Stimulated activated CD8-positive, alpha-beta memory T cell treated with anti-CD3 and anti-CD28 coated beads, Interleukin-4, amount 100 ng/mL, for 1 hour (primary cell): ENCODE measurements at regions not wholly inside any gene's neighbourhood (a gene's known extent, or its start where the extent isn't known, plus 50 kb on each side); places are given as distances from the start of the nearest gene placed in this dataset.
"Not testable (repeated sequence)": the region's sequence is repeated elsewhere in the genome, so short reads cannot be mapped to it uniquely, and the experiment has no call there.

ENCODE experiments used
- DNase-seq, 2 donors: peaks; one replicate each; pipeline ENCODE4 v3.0.0-alpha.2; 2020; ENCODE audit warnings: low read depth in 2 of 2, low spot score in 1 of 2

DNA sequence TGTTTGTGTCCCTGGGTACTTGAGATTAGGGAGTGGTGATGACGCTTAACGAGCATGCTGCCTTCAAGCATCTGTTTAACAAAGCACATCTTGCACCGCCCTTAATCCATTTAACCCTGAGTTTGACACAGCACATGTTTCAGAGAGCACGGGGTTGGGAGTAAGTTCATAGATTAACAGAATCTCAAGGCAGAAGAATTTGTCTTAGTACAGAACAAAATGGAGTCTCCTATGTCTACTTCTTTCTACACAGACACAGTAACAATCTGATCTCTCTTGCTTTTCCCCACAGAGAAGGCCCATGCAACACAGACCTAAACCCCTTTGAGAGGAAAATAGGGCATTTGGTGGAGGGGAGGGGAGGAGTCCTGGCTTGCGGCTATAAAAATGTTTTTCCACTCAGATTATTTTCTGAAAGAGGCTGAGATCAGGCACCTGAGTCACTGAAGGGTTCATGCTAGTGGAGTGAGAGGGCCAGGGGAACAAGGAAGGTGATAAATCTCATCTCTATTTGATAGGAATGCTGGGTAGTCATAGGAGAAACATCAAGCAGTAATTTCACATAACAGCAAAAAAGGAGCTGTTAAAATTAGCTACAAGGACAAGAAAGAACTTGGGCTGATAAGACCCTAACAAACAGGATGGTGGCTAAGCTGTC is 136.9 kb downstream of the OR2B2 start:
- not testable (repeated sequence) for DNase-seq

DNA sequence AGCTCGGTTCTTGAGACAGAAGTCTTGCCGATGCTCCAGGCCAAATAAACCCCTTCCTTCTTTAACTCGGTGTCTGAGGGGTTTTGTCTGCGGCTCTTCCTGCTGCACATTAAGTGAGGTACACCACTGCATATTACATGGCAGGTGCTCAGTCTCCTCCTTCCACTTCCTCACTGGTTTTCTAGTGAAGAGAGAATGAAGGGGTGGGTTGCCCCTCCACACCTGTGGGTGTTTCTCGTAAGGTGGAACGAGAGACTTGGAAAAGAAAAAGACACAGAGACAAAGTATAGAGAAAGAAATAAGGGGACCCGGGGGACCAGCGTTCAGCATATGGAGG is 138.0 kb downstream of the OR2B2 start:
- not testable (repeated sequence) for DNase-seq

DNA sequence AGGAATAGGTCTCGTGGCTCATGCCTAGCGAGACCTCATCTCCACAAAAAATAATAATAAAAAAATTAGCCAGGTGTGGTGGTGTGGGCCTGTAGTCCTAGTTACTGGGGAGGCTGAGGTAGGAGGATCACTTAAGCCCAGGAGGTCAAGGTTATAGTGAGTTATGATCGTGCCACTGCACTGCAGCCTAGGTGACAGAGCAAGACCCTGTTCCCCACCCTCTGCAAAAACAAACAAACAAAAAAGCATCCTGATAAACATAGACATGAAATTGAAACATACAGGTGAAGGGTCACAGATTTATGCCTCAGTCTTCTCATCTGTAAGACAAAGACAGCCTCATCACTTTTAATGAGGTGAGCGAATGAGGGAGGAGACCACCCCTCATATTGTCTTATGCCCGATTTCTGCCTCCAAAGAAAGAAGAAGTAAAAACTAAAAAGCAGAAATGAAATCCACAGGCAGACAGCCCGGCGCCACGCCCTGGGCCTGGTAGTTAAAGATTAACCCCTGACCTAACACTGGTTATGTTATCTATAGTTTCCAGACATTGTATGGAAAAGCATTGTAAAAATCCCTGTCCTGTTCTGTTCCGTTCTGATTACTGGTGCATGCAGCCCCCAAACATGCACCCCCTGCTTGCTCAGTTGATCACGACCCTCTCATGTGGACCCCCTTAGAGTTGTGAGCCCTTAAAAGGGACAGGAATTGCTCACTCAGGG is 138.5 kb downstream of the OR2B2 start:
- not testable (repeated sequence) for DNase-seq

DNA sequence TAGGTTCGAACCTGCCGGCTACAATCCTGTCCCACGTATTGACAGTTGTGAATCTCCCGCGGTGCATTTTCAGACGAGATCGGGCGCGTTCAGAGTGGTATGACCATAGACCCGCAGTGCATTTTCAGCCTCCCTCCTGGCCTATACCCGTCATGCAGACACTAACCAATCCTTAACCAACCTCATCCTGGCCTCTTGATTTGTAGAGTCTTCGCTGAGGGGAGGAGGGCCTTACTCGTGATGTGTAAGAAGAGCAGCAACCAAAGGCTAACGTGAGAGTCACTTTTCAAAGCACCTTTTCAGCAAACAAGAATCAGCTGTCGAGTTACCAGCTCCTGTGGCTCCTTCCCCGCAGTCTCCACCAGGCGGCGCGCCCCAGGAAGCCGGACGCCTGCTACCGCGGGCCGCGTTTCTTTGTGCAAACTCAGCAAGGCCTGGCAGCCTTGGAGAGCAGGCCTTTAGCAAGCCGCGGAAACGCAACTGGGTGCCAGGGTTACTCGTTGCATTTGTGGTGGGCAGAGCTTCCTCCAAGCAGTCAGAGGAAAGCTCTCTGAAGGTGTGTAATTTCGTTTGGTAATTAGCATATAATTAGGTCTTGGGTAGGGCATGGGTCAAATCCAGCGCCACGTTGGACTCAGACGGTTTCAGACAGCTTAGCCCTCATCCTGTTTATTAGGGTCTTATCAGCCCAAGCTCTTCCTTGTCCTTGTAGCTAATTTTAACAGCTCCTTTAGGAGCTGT is 139.8 kb downstream of the OR2B2 start:
- peak; percentile 70 to 72 for DNase-seq

DNA sequence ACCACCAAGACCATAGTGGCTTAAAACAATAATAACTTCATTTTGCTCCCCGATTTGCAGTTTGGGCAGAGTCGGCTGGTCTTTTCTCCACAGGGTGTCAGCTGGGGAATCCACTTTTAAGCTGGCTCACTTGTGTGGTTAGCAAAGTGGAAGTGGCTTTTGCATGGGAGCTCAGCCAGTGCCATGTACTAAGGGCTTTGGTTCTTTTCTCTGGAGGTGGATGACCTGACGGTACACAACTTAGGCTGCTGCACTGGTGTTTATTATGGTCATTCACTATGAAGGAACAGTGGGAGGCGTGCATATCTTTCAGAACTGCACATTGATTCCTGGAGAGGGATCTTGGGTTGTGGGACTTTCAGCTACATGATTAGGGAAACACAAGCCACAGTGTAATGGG is 141.0 kb downstream of the OR2B2 start:
- DNase-seq, result no peak

DNA sequence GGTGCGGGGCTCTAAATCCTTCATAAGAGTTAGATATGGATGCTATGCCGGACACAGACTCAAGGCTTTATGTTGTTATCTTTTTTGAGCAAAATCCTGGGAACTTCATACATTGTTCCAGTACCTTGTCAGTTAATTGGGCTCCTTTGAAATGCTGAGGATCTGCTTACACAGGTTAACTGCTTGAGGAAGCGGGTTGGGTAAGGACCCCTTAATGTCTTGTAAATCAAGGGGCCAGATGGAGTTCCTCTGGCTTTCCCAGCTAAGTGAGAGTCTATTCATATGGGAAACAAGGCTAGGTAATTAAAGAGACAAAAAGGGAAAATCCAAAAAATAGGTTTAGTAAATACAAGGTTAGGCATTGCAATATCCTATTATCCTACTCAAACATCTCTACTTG is 141.5 kb downstream of the OR2B2 start:
- DNase-seq, result no peak

DNA sequence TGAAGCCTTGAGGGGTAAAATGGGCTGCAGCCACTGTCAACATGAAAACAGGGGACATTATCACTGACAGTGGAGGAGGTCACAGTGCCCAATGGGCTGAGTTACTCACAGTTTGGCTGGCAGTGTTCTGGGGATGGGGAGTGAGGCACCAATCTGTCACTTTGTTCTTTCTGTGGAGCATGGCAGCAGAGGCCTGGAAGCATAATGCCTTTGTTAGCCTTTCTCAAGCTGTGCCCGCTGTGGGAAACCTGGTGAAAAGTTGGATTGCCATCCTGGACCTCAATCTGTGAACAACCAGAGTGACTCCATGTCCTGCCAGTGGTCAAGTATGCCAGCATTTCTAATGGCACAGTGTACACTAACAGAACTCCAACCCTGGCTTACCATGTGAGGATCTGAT is 143.6 kb downstream of the OR2B2 start:
- no peak for DNase-seq

DNA sequence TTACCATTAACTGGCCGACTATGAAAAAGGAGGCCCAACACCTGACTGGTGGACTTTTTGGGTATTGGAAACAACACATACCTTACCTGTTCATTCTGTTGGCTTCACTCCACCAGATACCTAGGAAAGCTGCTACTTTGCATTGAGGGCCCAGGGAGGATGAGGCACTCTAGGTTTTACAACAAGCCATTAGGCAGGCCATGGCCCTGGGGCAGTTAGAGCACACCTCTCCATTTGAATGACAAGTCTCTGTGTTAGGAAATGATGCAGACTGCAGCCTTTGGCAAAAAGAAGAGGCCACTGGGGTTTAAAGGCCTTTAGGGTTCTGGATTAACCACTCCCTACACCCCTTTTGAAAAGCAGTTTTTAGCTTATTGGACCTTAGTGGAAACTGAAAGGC is 144.3 kb downstream of the OR2B2 start:
- no peak for DNase-seq

DNA sequence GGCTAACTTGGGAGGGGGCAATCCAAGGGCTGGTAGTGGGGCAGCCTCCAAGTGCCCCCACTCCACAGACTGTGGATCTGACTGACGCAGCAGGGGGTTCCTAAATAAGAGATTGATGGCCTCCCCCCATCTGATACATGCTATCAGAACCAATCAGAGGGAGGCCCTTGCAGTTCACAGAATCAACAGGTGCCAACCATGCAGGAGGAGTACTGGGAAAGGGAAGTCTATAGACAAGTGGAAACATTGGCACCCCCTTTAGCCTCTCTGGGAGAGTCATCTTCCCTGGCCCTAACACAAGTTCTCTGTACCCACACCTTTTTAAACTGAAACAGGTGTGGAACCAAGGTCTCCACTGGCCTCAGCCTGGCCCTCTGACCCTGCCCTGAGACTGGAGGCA is 145.8 kb downstream of the OR2B2 start:
- DNase-seq, result no peak

DNA sequence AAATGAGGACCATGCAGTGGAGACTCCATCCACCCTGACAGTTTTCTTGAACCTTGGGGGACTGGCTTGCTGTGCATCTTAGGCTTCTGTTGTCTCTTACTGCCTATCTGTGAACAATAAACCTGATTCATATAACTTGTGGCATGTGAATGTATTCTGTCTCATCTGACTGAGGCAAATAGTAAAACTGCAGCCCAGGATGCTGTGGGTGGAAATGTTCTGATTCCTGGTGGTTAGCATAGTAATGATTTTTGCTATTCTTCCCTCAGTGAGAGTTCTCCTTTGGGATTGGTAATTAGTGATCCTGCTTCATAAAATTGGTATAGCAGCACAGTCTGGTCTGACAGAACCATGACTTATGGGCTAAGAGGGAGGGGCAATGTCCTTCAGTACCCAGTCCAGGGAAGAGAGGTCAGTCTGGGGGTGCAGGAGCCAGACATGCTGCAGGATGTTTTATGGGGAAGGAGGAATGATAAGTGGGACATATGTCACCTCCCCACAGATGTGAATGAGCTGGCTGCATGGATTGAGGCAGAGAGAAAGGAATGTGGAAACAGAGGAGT is 147.1 kb downstream of the OR2B2 start:
- DNase-seq, result no peak

DNA sequence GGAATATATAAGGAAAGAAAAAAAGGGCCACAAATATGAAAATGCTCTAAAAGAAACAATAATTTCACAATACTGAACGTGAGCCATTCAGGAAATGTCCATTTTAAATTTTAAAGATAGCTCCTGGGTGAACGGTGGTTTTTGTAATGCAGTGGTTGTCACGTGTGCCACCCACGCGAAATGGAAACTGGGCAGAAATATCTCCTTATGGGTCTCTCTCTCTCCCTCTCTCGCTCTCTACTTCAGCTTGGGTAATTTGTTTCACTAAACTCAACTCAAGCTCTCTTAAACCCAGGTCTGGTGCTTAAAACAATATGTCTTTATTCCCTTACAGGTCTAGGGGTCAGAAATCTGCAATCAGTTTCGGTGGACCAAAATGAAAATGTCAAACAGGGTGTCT is 150.8 kb downstream of the OR2B2 start:
- no peak for DNase-seq

DNA sequence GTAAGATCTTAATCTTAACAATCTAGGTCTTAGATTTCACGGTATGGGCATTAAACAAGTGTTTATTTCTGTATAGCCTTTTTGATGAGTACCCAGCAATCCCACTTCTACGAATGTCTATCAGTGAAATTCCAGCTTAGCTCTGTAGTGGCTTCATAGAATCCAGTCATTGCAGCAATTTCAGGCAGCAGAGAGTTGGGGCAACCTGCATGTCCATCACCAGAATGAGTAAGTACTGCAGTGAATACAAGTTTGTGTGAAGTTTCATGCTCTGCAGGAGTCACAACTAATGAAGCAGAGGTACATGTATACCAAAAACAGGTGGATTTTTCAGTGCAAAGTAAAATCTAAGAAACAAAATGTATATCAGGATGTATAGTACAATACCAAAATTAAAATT is 151.7 kb downstream of the OR2B2 start:
- DNase-seq, result no peak

DNA sequence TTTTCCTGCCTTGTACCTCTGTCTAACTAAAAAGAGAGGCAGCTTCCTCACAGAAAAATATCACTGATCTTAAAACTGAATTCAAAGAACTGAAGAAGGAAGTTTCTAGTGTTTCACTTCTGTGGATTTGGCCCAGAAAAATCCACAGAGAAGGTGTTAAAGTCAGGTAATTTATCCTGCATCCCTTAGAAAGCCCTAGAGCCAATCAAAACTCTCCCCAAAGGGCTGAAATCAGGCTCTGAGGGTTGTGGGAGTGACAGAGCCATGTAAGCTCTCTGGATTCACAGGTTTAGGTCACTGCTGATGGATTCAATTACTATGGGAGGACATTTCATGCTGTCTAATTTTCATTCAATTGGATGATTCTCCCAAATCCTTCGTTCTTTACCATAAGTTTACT is 152.3 kb downstream of the OR2B2 start:
- DNase-seq, result no peak

DNA sequence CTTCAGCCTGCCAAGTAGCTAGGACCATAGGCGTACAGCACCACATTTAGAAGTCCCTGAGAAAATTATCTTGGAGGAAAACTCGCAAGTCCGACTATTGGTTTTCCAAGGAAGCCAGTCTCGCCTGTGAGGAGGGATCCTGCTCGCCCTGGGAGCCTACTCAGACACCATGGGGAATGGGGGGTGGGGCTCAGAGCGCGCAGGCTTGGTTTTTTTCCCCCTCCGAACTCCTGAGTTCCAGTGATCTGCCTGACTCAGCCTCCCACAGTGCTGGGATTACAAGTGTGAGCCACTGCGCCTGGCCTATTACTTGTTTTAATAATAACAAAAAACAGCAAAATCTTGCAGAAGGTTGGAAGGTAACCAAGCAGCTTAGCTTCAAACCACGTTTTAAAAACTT is 153.7 kb downstream of the OR2B2 start:
- DNase-seq, result no peak

DNA sequence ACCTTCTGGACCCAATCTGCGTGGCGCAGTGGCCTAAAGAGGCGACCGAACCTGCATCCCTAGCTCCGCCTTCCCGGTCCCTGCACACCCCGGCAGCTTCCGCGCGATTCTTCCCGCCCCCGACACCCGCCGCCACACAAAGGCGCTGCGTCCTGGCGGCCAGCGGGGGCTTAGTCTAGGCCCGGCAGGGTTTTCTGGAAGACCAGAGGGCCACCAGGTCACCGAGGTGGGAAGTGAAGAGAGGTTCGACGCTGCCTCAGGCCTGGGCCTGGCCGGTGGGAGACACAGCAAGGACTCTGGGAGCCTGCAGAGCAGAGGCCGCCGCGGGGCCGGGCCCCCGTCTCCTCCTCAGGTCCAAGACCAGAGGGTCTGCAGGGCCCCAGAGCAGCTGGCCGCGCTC is 154.9 kb downstream of the OR2B2 start:
- peak in 1 of 2 donors; percentile 25 for DNase-seq

DNA sequence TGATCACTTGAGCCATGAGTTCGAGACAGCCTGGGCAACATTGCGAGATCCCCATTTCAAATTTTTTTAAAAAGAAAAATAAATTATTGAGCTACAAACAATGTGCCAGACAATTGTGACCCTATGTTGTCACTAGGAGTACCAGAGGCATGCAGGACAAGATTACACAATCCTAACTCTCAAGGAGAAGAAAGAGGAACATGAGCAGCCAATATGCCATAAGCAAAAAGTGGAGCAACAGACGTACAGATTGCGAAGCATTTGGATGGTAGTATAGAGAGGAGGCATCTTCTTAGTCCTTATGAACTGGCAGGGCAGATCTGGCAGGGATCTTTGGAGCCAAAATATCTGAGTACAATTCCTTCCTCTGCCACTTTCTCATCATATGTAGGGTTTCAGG is 156.4 kb downstream of the OR2B2 start:
- no peak for DNase-seq

DNA sequence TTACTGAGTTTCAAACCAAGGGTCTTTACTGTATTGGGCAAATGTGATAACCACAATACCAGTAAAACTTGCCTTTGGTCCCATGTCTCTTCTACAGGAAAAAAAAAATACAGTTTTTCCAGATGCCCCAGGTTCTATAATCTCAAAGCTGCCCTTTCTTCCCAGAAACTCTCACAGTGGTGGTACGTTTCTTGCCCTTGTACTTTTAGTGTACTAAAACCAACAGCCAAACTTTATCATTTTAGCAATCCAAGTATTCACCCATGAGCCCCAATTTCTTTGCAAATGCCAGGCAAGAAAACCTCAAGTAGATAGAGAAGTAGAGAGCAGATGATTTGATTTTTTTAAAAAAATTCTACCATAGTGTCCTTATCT is 157.8 kb downstream of the OR2B2 start:
- DNase-seq, result no peak

DNA sequence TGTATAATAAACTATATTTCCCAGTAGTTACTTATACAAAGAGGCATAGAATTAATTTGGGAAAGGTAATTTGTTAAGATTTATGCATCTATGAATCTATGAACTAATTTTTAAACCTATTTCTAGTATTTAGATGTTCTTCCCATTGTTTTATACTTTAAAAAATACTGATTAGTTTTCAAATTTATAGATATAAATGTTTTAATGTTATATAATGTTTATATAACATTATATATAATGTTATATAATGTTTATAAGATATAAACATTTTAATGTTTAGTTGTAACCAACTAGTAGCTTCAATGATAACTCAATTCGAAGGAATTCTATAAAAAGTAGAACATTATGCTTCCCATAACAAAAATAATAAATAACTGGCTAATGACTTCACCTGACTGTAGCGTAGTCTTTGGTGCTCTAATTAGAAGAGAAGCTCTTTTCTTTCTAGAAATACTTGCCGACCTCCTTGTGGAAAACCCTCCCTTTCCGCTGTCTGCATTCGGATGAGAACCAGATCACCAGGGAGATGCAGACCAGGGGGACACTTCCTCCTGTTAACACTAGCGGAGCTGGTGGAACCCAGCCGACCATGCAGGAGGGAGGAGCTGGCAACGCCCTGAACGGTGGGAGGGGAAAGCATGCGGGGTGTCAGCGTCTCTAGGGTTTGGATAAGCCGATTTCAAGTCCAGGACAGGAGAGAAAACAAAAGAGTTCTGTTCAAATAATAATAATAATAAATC is 158.4 kb downstream of the OR2B2 start:
- DNase-seq, result peak in 1 of 2 donors; percentile 34

DNA sequence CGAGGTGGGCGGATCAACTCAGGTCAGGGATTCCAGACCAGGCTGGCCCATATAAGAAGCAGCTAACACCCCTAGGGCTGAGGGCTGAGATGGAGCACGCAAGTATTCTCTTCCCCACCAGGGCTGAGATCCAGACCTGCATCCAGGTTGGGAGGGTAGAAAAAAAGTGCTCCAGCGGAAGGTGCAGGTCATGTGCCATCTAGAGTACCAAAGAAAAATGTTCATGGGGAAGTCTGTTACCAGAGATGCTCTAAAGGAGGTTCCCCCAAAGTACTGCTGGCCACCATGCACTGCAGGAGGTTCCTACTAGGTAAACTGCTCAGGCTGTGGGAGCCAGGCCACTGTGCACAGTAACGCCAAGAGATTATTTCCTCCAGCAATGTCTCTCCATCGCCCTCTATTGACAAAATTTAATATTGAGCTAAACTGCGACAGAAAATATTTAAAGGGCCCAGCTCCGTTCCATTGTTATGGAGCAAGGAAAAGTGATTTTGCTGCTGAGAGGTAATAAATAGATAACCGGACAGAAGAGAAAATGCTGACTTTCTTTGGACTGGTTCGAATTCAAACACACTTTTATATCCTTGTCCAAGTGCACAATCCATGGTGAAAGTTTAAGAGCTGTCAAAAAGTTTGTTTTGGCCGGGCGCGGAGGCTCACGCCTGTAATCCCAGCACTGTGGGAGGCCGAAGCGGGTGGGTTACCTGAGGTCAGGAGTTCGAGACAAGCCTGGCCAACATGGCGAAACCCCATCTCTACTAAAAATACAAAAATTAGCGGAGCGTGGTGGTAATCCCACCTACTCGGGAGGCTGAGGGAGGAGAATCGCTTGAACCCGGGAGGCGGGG is 159.9 kb downstream of the OR2B2 start:
- peak in 1 of 2 donors; percentile 10 for DNase-seq

DNA sequence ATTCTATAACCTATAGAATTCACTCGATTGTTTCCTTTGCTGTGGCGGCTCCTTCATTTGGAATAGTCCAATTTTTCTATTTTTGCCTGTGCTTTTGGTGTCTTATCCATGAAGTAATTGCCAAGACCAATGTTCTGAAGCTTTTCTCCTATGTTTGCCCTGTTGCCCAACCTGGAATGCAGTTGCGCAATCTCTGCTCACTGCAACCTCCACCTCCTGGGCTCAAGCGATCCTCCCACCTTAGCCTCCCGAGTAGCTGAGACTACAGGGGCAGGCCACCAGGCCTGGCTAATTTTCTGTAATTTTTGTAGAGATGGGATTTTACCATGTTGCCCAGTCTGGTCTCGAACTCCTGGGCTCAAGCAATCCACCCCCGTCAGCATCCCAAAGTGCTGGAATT is 163.5 kb downstream of the OR2B2 start:
- no peak for DNase-seq

DNA sequence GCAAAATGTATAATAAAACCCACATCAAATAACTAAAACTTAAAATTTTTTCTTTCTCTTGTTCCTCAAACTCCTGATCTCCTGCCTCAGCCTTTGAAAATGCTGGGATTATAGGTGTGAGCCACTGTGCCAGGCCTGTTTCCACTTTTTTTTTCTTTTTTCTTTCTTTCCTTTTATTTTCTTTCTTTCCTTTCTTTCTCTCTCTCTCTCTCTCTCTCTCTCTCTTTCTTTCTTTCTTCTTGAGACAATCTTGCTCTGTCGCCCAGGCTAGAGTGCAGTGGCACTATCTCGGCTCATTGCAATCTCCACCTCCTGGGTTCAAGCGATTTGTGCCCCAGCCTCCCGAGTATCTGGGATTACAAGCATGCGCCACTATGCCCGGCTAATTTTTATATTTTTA is 164.6 kb downstream of the OR2B2 start:
- DNase-seq, result no peak
